ENCODE measurements at regions not wholly inside any gene's neighbourhood (a gene's known extent, or its start where the extent isn't known, plus 50 kb on each side); places are given as distances from the start of the nearest gene placed in this dataset.
"Not testable (repeated sequence)": the region's sequence is repeated elsewhere in the genome, so short reads cannot be mapped to it uniquely, and the experiment has no call there.

DNA sequence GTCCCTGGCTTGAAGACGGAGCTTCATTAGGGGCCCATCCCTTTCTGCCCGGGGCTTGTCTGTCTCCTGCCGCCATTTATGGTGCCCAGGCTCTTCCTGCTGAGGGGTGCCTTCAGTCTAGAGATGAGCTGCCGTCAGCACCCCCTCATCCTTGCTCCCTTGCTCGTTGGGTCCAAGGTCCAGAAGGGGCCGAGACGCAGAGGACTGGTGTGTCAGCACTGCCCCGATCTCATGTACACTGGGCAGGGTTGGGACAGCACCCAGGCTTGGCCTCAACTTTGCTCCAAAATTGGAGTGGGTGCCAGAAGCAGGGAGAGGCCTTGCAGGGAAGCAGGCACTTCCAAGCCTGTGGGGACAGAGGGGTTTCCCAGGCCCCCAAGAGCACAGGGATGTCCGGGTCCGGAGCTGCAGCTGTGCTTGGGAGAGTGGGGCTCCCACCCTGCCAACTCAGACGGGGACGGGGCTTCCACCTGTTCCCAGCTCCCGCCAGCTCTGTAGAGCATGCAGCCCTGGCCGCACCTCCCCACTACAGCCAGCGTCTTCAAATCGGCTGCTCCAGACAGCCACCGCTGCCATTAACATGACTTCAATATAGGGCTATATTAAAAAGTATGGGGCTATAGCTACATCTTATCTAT lies 488.8 kb downstream of the TENT5A start:
- FAIRE-seq, result no peak

DNA sequence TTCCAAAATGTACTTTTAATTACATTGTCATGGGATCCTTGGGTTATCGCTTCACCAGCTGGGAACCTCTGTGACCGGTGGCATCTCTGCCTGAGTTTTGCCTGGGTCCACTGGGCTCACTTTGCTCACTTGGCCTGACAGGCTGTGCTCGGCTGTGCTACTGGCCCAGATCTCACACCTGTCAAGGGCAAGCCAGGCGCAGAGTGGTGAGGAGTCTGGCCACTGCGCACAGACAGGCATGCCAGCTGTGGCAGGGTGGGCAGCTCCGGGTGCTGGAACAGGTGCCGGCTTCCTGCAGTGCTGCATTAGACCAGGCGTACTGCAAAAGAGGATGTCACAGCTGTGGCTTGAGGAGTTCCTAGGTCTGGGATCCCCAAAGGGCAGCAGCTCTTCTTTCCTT lies 489.8 kb downstream of the TENT5A start:
- FAIRE-seq (no peak), DNase-seq (ENCODE audit: insufficient read length, low spot score) (no peak)

More for the DNA sequence above, 488.8 kb downstream of the TENT5A start:
- DNase-seq (ENCODE audit: insufficient read length, low spot score), result no peak

DNA sequence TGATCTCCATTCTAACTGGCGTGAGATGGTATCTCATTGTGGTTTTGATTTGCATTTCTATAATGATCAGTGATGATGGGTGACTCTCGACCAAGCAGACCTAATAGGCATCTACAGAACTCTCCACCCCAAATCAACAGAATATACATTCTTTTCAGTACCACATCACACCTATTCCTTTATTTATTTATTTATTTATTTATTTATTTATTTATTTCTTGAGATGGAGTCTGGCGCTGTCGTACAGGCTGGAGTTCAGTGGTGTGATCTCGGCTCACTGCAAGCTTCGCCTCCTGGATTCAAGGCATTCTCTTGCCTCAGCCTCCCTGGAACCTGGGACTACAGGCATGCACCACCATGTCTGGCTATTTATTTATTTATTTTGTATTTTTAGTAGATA lies 496.3 kb downstream of the TENT5A start:
- FAIRE-seq; DNase-seq (ENCODE audit: insufficient read length, low spot score): not testable (repeated sequence)

DNA sequence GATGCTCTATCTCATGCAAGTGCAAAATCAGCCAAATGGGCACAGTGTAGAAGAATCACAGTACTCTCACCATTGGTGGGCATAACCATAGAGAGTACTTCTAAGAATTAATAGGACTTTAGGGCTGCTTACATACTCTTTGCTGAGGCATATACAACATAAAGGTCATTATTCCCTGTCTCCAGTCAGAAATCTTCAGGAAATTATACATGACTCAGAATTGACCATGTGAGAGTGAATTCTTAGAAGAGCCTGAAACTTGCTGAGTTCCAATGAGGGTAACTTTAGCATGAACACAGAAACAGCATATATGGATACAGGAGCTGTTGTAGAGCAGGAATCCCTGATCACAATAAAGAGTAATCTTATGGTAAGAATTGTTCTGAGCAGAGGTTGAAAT lies 498.7 kb downstream of the TENT5A start:
- DNase-seq (ENCODE audit: insufficient read length, low spot score), result no peak
- no peak for FAIRE-seq

DNA sequence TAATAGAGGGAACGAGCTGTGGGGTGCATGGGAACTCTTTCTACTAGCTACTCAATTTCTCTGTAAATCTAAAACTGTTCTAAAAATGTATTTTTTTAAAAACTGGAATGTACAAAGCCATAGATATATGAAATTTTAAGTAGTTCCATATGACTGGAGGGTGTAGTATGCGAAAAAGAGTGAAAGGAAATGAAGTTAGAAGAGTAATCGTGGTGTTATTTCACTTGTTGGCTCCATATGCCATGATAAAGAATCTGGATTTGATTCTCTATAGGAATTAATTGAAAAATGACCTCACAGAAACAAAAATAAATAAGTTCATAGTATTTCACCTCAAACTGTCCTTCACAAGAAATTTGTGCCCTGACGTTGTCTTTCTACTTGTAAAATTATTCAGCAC lies 500.2 kb downstream of the TENT5A start:
- FAIRE-seq, result no peak
- no peak for DNase-seq (ENCODE audit: insufficient read length, low spot score)

DNA sequence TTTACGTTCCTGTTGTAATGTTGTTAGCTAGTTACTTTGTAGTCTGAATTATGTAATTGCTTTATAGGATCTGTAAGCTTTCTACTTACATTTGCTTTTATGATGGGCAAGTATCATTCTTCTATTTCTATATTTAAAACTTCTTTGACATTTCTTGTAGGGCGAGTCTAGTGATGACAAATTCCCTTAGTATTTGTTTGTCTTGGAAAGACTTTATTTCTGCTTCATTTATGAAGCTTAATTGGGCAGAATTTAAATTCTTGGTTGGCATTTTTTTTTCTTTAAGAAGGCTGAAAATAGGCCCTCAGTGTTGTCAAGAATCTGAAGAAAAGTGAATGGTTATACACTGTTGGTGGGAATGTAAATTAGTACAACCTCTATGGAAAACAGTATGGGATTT lies 506.3 kb downstream of the TENT5A start:
- FAIRE-seq (no peak), DNase-seq (ENCODE audit: insufficient read length, low spot score) (no peak)

DNA sequence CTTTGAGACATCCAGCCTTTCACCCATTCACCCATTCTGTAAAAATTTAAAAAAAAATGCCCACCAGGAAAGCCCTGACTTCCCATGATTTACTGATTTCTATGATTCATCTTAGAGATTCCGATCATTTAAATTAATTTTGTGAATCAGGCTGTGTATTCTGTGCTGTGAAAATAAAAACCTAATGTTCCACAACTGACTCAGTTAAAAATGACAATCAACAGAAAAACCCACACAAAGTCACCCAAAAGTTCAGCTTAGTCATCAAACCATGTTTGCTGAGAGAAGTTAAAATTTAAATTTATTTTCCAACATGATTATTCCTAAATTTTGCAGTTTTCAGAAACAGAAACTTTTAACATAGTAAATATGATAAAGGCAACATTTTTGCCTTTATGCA lies 509.9 kb downstream of the TENT5A start:
- no peak for FAIRE-seq
- DNase-seq (ENCODE audit: insufficient read length, low spot score), result no peak

DNA sequence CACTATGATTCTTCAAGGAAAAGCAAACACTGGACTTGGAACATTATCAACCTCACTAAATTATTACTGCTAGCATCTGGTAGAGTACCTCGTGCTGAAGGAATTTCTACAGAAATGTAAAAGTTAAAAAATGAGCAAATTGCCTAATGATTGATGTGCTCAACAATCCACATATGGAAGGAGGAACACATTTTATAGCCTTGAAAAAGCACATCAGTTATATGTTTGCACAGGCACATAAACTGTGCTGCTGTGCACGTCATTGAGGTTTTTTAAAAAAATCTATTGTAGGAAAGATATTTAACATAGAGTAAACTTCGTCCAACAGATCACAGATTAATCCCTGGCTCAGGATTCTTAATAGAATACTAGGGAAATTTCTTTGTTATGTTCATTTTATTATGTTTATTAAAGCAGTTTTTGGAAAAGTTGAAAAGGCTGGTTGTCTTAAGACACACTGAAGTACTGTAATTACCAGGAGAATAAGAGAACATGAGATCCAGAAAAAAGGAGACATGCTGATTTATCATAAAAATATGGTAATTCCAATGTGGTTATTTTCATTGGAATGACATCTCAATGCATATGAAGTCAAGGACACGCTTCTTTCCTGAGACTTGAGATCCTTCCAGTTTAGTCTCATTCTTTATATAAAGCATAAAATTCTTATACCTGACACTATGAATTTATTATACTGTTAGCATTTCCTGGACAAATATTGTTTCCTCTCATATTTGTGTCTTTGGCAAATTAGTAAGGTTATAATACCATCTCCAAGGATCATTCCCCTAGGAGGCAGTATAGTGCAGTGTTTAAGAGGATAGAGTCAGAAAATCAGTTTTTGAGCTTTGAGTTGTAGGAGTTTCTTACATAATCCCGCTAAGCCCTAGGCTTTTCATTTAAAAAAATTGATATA lies 511.1 kb downstream of the TENT5A start:
- DNase-seq (ENCODE audit: insufficient read length, low spot score) (no peak), FAIRE-seq (no peak)

DNA sequence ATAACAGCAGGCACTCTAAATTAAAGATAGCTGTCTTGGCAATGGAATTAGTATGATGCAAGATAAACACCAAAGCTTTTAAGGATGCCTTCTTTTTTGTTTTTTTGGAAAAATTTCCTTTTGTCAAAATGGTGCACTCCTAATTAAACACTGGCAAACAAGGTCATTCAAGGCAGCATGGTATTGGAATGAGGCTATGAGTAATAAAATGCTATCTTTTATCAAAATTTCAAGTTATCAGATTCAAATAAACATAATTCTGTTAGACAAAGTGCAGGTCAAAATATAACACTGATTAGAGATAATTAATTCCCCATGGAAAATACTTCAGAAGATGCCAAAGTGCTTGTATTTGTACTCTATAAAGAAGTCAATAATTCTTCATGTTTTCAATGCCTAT lies 514.1 kb downstream of the TENT5A start:
- DNase-seq (ENCODE audit: insufficient read length, low spot score) (no peak), FAIRE-seq (no peak)

DNA sequence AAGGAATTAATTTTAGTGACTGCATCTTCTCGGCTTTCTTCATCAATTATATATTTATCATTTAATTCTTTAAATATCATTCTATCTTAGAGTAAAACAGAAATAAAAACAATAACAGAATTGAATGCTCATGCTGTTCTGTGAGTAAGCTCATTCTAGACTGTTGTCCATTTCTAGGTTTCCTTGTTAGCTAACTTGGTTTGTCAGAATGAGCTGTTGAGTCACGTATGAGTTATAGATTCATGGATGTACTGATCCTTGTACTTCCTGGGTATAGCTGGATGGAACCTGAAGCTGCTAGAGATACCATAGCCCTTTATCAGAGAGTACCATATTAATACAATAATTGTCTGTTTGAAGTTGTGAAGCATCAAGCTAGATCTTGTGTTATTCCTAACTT lies 515.3 kb downstream of the TENT5A start:
- FAIRE-seq (no peak), DNase-seq (ENCODE audit: insufficient read length, low spot score) (no peak)

DNA sequence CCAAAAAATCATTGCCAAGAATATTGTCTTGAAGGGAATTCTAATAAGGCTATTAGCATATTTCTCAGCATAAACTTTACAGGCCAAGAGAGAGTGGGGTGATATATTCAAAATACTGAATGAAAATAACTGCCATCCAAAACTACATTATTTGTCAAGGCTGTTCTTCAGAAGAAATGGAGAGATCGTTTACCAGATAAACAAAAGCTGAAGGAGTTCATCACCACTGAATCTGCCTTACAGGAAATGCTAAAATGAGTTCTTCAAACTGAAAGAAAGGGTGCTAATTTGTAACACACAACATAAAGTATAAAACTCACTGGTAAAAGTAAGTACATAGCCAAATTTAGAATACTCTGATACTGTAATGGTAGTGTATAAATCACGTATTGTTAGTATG lies 517.0 kb downstream of the TENT5A start:
- FAIRE-seq (no peak), DNase-seq (ENCODE audit: insufficient read length, low spot score) (no peak)

DNA sequence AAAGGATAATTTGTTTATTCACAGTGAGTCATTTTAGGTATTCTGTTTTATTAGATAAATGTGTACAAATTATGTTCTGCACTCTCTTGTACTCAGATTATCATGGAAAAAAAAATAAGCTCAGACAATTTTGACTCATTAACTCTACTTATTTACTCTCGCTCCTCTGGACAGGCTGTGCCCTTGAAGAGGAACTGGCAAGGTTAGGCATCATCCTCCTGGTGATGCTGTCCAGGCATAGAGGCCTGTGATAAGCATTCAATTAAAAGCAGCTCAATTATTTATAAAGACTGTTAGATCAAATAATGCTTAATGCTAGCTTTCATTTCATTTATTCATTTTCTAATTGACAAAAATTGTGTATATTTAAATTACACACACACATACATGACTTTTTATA lies 518.5 kb downstream of the TENT5A start:
- no peak for DNase-seq (ENCODE audit: insufficient read length, low spot score)

DNA sequence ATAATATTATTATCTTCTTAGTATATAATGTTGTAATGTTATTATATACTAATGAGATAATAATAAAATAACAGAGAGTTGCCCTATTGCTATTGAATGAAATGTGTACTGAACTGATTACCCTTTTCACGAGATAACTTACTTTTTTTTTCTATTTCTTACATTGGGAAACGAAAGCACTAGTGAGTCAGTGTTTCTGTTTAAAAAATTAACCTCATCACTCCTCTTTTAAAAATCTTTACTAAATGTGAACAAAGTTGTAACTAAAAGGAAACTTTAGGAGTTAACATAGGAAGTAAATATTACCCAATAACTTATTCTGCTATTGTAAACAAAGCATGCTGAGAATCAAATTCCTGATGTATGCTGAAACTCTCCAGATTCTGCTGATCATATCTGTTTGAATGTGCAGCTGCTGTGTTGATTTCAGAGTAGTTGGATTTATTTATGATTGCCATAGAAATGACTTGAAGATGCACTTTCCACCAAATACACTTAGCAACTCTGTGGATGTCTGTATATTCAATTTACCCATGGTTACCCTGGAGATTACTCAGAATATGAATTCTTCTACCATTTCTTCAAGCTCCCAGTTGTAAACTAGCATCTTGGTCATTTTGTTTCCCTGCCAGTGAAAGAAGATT lies 523.4 kb downstream of the TENT5A start:
- no peak for DNase-seq (ENCODE audit: insufficient read length, low spot score)
- no peak for FAIRE-seq

More for the DNA sequence above, 518.5 kb downstream of the TENT5A start:
- FAIRE-seq, result no peak

DNA sequence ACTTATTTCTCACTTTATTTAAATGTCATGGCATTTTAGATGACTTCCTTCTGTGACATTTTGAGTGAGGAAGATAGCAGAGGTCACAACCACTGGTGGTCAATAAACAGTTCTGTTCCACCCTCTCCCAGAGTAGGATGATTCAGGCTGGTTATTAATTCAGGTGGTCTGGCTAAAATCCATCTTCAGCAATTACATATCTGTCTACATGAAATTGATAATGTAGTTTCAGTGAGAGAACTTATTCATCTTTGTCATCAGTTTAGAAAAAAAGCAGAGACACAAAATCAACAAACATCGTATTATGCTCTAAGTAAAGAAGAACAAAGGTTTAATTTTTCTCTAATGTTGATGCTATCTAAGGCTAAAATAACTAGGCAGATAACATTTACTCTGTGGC lies 525.5 kb downstream of the TENT5A start:
- FAIRE-seq (no peak), DNase-seq (ENCODE audit: insufficient read length, low spot score) (no peak)

DNA sequence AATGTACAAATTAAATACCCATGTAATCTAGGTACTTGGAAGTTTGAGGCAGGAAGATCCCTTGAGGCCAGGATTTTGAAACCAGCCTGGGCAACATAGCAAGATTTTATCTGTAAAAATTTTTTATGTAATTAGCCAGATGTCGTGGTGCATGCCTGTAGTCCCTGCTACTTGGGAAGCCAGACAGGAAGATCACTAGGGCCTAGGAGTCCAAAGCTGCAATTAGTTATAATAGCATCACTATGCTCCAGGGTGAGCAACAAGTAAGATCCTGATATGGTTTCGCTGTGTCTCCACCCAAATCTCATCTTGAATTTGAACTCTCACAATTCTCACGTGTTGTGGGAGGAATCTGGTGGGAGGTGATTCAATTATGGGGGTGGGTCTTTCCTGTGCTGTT lies 535.8 kb downstream of the TENT5A start:
- no peak for DNase-seq (ENCODE audit: insufficient read length, low spot score)
- no peak for FAIRE-seq

DNA sequence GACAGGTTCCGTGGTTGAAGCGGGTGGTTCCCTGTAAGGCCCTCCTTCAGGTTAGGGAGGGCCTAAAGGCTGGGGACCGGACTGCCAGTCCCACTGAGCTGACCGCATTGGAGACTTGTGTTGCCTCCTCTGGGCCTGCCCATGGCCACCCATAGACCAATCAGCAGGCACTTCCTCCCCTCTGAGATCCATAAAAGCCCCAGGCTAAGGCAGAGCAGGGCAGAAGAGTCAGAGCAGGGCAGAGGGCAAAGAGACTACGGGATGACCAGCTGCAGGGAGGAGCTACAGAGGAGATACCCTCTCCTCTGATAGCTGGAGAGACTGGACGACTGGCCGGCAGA lies 537.4 kb downstream of the TENT5A start:
- FAIRE-seq (no peak), DNase-seq (ENCODE audit: insufficient read length, low spot score) (no peak)

DNA sequence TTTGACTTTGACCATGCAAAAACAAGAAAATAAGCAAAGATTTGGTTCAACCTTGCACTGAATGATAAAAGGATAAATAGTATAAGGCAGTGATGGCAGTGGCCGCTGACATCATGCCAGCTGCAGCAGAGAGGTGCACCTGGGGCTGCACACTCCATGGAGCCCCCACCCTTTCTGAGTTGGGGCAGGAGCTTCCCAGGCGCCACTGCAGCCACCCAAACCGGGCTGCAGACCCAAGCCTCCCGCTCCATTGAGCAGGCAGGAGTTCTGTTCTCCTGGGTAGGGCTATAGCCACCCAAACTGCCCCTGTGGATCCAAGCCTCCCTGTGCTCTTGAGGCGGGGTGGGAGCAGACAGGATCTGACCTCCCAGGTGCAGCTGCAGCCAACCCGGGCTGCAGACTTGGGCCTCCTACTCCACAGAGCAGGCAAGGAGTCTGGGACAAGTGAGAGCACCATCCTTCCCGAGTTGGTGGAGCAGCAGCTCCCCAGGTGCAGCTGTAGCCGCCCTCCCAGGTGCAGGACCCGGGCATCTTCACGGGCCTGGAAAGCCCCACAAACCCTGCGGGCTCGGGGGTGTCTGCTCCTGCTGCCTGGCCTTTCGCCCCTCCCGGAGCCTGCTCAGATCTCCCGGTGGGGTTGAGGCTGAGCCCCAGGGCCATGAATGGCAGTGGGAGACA lies 537.9 kb downstream of the TENT5A start:
- no peak for DNase-seq (ENCODE audit: insufficient read length, low spot score)
- no peak for FAIRE-seq

DNA sequence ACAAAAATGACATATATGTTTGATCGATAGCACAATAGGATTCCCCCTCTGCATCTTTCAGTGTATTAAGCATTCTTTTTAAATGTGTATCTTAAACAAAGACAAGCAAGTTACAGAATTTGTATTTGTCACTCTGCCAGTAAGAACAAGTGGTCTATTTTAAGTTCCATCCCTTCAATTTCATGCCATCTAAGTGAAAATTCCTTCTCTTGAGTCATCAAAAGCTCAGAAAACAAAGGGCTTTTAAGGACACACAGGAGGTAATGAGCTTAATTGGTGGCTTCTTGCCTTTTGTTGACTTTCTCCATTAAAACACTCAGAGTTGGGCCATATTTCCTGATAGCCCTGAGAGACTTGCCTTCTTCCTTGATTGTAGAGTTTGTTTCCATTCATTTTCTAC lies 547.8 kb downstream of the TENT5A start:
- no peak for FAIRE-seq
- DNase-seq (ENCODE audit: insufficient read length, low spot score), result no peak

DNA sequence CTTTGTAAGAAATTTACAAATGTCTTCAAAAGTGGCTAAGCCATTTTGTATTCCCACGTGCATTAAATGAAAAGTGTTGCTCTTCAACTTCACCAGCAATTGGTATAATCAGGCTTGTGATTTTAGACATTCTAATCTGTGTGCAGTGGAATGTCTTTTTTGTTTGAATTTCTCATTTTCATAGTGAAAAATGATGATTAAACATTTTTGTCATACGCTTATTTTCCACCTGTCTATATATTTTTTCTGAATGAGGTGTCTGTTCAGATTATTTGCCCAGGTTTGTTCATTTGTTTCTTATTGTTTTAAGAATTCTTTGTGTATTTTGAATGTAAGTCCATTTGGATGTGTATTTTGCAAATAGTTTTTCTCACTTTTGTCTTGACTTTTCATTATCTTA lies 558.1 kb downstream of the TENT5A start:
- no peak for DNase-seq (ENCODE audit: insufficient read length, low spot score)
- no peak for FAIRE-seq

DNA sequence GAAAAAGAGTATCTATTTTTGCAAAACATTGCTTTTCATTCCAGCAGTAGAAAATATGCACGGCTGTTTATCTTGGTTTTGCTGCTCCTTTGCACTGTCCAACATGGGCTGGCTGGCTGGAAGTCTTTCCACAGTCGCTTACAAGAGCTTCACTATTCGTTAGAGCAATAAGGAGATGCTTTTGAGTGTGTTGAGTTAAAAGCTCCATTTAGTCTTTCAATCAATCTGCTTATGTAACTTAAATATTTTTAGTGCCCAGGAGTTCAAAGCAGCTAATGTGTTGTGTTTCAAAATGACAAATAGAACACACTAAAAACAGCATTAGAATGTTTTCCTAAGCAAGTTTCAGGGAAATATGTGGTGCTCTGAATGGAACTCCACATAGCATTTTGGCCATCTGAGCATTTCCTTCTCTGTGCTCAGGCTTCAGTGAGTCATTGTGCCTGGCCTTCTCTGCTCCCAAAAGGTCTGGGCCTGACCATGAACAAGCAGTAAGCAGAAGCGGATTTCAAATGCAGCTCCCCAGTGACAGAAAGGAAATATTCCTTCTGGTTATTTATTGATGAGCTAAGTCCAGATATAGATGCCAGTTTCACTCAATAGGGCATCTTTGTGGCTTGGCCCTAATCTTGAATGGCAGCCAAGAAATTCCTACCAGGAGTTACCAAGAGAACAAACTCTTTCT lies 580.3 kb downstream of the TENT5A start:
- FAIRE-seq (no peak), DNase-seq (ENCODE audit: insufficient read length, low spot score) (no peak)

DNA sequence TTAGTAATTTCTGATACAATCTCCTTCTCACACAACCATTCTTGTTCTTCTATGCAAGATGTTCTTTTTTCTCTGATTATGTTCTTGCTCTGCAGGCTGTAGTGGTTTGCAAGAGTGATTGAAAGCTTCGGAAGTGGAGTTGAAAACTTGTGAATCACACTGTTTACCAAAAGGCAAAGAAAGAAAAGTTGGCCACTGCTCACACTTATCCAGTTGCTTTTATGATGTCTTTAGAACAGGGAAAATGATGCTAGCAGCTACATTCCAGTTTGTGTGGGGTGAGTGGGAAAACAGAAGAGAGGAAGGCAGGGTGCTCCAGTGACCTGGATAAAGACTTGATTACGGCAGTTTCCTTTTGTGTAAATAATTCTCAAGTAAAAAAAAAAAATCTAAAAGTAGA lies 583.3 kb downstream of the TENT5A start:
- FAIRE-seq (no peak), DNase-seq (ENCODE audit: insufficient read length, low spot score) (no peak)
